ENCODE measurements at regions not wholly inside any gene's neighbourhood (a gene's known extent, or its start where the extent isn't known, plus 50 kb on each side); places are given as distances from the start of the nearest gene placed in this dataset.

DNA sequence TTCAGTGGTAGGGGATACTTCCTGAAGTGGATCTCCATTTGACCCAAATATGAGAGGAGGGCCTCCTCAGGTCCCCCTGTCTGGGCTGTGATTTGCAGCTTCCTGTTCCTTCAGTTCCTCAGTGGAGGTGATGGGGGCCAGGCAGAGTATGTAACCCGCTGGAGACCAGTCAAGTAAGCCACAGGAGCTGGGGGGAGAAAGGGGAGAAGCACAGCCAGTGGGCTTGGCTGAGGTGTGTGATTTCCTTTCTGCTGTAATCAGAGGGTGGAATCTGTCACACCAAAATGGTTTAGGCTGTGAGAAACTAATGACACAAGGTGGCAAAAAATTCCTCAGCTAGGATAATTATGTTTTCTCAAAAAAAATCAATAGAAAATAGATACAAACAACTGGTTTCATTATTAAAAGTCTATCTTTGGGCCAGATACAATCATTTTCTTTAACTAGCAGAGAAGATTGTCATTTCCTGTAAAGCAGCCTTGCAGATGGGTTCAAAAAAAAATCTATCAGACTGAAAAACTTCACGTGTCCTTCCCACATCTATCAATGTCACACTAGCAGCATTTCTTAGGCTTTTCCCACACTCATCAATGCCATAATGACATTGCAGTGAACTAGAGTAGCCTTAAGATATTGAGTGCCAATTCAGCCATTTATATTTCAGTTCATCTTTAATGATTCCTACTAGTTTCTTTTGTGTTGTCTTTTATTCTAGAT lies 1660.3 kb downstream of the EFNB2 start:
- Histone ChIP-seq H3K9me3 (ENCODE audit: insufficient read depth, low read length) (no peaks in the 10 kb centered on the region), H3K36me3 (ENCODE audit: insufficient read depth, insufficient read length, low read length) (no peaks in the 10 kb centered on the region), H3K9ac (ENCODE audit: insufficient read length, low read depth) (no peak overlapping the region), H3K4me1 (ENCODE audit: insufficient read depth, insufficient read length) (no peaks in the 10 kb centered on the region), H3K27me3 (ENCODE audit: insufficient read depth, insufficient read length) (no peaks in the 10 kb centered on the region), H3K4me3 (ENCODE audit: insufficient read length, low read depth) (no peak overlapping the region)
- TF ChIP-seq ZNF274 (IDR thresholded peaks at IDR 0.05; ENCODE audit: low read depth, low read length) (no peak), SUZ12 (IDR thresholded peaks at IDR 0.05; ENCODE audit: extremely low read depth, insufficient read depth, insufficient read length) (no peak), YY1 (IDR thresholded peaks at IDR 0.05; ENCODE audit: insufficient read depth, insufficient read length) (no peak)
- DNase-seq (ENCODE audit: low read depth, low spot score) = no peak

DNA sequence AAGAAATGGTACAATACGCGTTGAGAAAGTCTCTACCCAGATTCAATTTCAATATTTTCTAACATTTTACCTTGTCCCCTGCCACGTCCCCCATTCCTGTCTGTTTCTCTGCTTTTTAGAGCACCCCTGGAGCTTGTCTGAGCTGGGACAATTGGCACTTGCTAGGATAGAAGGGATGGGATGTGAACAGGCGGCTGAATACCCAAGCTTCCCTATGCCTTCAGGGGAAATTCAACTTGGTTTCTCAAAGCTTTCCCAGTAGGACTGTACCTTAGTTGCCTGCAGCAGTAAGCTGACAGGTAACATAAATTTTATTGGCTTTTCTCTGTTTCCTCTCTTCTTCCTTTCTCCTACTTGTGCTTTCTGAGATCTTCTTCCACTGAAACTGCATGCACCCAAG lies 1663.3 kb downstream of the EFNB2 start:
- H3K4me3 ChIP-seq (ENCODE audit: insufficient read length, low read depth) = no peak overlapping the region
- H3K4me1 ChIP-seq (ENCODE audit: insufficient read depth, insufficient read length) = no peaks in the 10 kb centered on the region
- H3K27me3 ChIP-seq (ENCODE audit: insufficient read depth, insufficient read length) = no peaks in the 10 kb centered on the region
- peak; percentile 25 for DNase-seq (ENCODE audit: low read depth, low spot score)
- H3K36me3 ChIP-seq (ENCODE audit: insufficient read depth, insufficient read length, low read length) = no peaks in the 10 kb centered on the region
- H3K9ac ChIP-seq (ENCODE audit: insufficient read length, low read depth) = no peak overlapping the region
- H3K9me3 ChIP-seq (ENCODE audit: insufficient read depth, low read length) = no peaks in the 10 kb centered on the region
- TF ChIP-seq YY1 (IDR thresholded peaks at IDR 0.05; ENCODE audit: insufficient read depth, insufficient read length) (no peak), ZNF274 (IDR thresholded peaks at IDR 0.05; ENCODE audit: low read depth, low read length) (no peak), SUZ12 (IDR thresholded peaks at IDR 0.05; ENCODE audit: extremely low read depth, insufficient read depth, insufficient read length) (no peak)

DNA sequence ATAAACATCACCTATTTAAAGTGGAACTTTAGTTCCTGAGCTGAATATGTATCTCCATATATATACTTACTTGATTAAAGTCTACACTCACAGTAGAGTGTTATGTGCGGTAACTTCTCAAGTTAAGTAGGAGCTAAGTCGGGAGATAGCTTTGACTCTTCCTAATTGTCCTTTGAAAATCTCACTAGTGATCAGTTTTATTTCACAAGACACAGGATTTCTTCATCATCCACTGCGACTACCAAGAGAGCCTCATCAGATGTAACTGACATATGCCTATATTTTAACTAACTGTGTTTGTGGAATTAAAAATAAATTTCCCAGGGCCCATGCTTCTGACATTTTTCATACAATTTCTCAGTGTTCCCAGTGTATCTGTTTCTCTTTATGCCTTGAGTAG lies 1664.0 kb downstream of the EFNB2 start:
- TF ChIP-seq ZNF274 (IDR thresholded peaks at IDR 0.05; ENCODE audit: low read depth, low read length) (no peak), YY1 (IDR thresholded peaks at IDR 0.05; ENCODE audit: insufficient read depth, insufficient read length) (no peak), SUZ12 (IDR thresholded peaks at IDR 0.05; ENCODE audit: extremely low read depth, insufficient read depth, insufficient read length) (no peak)
- no peak overlapping the region for H3K4me3 ChIP-seq (ENCODE audit: insufficient read length, low read depth)
- no peaks in the 10 kb centered on the region for H3K4me1 ChIP-seq (ENCODE audit: insufficient read depth, insufficient read length)
- no peak overlapping the region for H3K9ac ChIP-seq (ENCODE audit: insufficient read length, low read depth)
- no peaks in the 10 kb centered on the region for H3K9me3 ChIP-seq (ENCODE audit: insufficient read depth, low read length)
- DNase-seq (ENCODE audit: low read depth, low spot score) = no peak
- no peaks in the 10 kb centered on the region for H3K36me3 ChIP-seq (ENCODE audit: insufficient read depth, insufficient read length, low read length)
- H3K27me3 ChIP-seq (ENCODE audit: insufficient read depth, insufficient read length) = no peaks in the 10 kb centered on the region

DNA sequence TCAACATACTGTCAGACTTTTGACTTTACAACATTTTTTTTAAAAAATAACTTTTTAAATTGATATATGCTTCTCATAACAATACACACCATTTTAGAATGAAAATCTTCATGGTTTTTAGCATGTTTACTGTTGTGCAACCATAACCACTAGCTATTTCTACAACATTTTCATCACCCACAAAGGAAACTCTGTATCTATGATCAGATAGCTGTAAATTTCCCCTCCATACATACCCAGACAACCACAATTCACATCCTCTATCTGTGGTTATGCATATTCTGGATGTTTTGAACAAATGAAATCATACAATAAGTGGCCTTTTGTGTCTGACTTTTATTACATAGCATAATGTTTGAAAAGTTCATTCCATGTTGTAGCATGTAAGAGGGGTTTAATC lies 1666.0 kb downstream of the EFNB2 start:
- H3K4me3 ChIP-seq (ENCODE audit: insufficient read length, low read depth) = no peak overlapping the region
- no peaks in the 10 kb centered on the region for H3K36me3 ChIP-seq (ENCODE audit: insufficient read depth, insufficient read length, low read length)
- no peak for DNase-seq (ENCODE audit: low read depth, low spot score)
- H3K9me3 ChIP-seq (ENCODE audit: insufficient read depth, low read length) = no peaks in the 10 kb centered on the region
- H3K9ac ChIP-seq (ENCODE audit: insufficient read length, low read depth) = no peak overlapping the region
- TF ChIP-seq ZNF274 (IDR thresholded peaks at IDR 0.05; ENCODE audit: low read depth, low read length) = no peak
- TF ChIP-seq SUZ12 (IDR thresholded peaks at IDR 0.05; ENCODE audit: extremely low read depth, insufficient read depth, insufficient read length) = no peak
- no peak for TF ChIP-seq YY1 (IDR thresholded peaks at IDR 0.05; ENCODE audit: insufficient read depth, insufficient read length)
- no peaks in the 10 kb centered on the region for H3K4me1 ChIP-seq (ENCODE audit: insufficient read depth, insufficient read length)
- H3K27me3 ChIP-seq (ENCODE audit: insufficient read depth, insufficient read length) = no peaks in the 10 kb centered on the region

DNA sequence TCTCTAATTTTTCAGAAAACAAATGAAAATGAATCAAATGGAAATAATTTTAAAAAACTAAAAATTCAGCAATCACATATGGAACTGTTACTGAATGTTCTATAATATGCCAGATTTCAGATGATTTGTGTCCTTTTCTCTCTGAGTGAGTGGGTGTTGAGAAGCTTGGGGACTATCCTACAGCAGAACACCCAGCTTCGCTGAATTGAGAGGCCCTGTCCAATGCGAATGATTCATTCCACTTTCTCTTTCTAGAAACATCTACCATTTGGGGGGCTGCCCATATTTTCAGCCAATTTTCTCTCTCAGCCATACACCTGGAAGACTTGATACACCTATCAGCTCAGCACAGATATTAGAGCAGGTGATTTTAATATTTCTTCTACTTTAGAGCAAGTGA lies 1666.7 kb downstream of the EFNB2 start:
- no peak for DNase-seq (ENCODE audit: low read depth, low spot score)
- no peaks in the 10 kb centered on the region for H3K9me3 ChIP-seq (ENCODE audit: insufficient read depth, low read length)
- no peak overlapping the region for H3K4me3 ChIP-seq (ENCODE audit: insufficient read length, low read depth)
- no peaks in the 10 kb centered on the region for H3K4me1 ChIP-seq (ENCODE audit: insufficient read depth, insufficient read length)
- no peaks in the 10 kb centered on the region for H3K36me3 ChIP-seq (ENCODE audit: insufficient read depth, insufficient read length, low read length)
- TF ChIP-seq ZNF274 (IDR thresholded peaks at IDR 0.05; ENCODE audit: low read depth, low read length) (no peak), YY1 (IDR thresholded peaks at IDR 0.05; ENCODE audit: insufficient read depth, insufficient read length) (no peak), SUZ12 (IDR thresholded peaks at IDR 0.05; ENCODE audit: extremely low read depth, insufficient read depth, insufficient read length) (no peak)
- no peak overlapping the region for H3K9ac ChIP-seq (ENCODE audit: insufficient read length, low read depth)
- no peaks in the 10 kb centered on the region for H3K27me3 ChIP-seq (ENCODE audit: insufficient read depth, insufficient read length)

DNA sequence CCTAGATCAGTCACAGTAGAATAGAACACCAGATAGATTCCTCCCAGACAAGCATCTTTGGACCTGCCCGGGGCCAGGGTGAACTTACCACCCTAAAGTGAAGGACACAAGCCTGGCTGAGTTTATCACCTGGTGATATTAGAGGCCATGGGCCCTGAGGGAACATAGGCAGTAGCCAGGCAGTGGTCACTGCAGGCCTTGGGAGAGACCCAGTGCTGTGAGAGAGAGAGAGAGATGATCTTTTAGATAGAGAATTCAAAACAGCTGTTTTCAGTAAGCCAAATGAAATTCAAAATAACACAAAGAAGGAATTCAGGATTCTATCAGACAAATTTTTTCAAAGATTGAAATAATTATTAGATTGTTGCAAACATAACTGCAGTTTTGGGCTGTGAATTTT lies 1679.9 kb downstream of the EFNB2 start:
- no peak overlapping the region for H3K4me3 ChIP-seq (ENCODE audit: insufficient read length, low read depth)
- no peak for DNase-seq (ENCODE audit: low read depth, low spot score)
- H3K9me3 ChIP-seq (ENCODE audit: insufficient read depth, low read length) = no peaks in the 10 kb centered on the region
- no peak overlapping the region for H3K9ac ChIP-seq (ENCODE audit: insufficient read length, low read depth)
- no peaks in the 10 kb centered on the region for H3K4me1 ChIP-seq (ENCODE audit: insufficient read depth, insufficient read length)
- H3K36me3 ChIP-seq (ENCODE audit: insufficient read depth, insufficient read length, low read length) = no peaks in the 10 kb centered on the region
- H3K27me3 ChIP-seq (ENCODE audit: insufficient read depth, insufficient read length) = no peaks in the 10 kb centered on the region
- TF ChIP-seq YY1 (IDR thresholded peaks at IDR 0.05; ENCODE audit: insufficient read depth, insufficient read length) (no peak), ZNF274 (IDR thresholded peaks at IDR 0.05; ENCODE audit: low read depth, low read length) (no peak), SUZ12 (IDR thresholded peaks at IDR 0.05; ENCODE audit: extremely low read depth, insufficient read depth, insufficient read length) (no peak)

DNA sequence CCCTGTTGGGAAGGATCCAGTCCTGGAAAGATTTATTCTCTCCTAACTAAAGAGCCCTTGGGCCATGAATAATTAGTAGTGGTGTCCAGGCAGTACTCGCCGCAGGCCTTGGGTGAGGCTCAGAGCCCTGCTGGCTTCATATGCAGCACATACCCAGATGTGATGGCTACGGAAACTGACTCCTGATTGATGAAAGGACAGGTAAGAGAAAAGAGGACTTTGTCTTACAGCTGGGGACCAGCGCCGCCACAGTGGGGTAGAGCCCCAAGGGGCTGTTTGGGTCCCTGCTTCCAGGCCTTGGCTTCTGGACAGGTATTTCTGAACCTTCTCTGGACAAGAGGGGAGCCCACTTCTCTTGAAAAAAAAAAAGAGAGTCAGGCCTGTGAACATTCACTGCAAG lies 1680.8 kb downstream of the EFNB2 start:
- no peak for DNase-seq (ENCODE audit: low read depth, low spot score)
- no peak overlapping the region for H3K4me3 ChIP-seq (ENCODE audit: insufficient read length, low read depth)
- no peak overlapping the region for H3K9ac ChIP-seq (ENCODE audit: insufficient read length, low read depth)
- no peak for TF ChIP-seq ZNF274 (IDR thresholded peaks at IDR 0.05; ENCODE audit: low read depth, low read length)
- TF ChIP-seq SUZ12 (IDR thresholded peaks at IDR 0.05; ENCODE audit: extremely low read depth, insufficient read depth, insufficient read length) = no peak
- no peak for TF ChIP-seq YY1 (IDR thresholded peaks at IDR 0.05; ENCODE audit: insufficient read depth, insufficient read length)
- H3K36me3 ChIP-seq (ENCODE audit: insufficient read depth, insufficient read length, low read length) = no peaks in the 10 kb centered on the region
- no peaks in the 10 kb centered on the region for H3K9me3 ChIP-seq (ENCODE audit: insufficient read depth, low read length)
- no peaks in the 10 kb centered on the region for H3K4me1 ChIP-seq (ENCODE audit: insufficient read depth, insufficient read length)
- H3K27me3 ChIP-seq (ENCODE audit: insufficient read depth, insufficient read length) = no peaks in the 10 kb centered on the region
